Bronchial epithelial cell (primary cell): ENCODE measurements at regions not wholly inside any gene's neighbourhood (a gene's known extent, or its start where the extent isn't known, plus 50 kb on each side); places are given as distances from the start of the nearest gene placed in this dataset.

Experiments used
- DNase-seq: peaks from one replicate; pipeline ENCODE4 v3.0.0-alpha.2; 2010; ENCODE audit warnings: low read depth
- FAIRE-seq: peaks from 2 replicates; lab custom pipeline; 2011; peaks lifted over from hg19 to GRCh38; lab: Jason Lieb, UNC
- H3K27me3 ChIP-seq: 2 replicates; pipeline ENCODE4 v1.5.1; 2011; ENCODE audit warnings: low read length; ENCODE audit not compliant: control insufficient read depth, insufficient read depth
- H3K36me3 ChIP-seq: 2 replicates; pipeline ENCODE4 v1.5.1; 2011; ENCODE audit warnings: low read length; ENCODE audit not compliant: control insufficient read depth, insufficient read depth
- H3K4me3 ChIP-seq: 2 replicates; pipeline ENCODE4 v1.5.1; 2011; ENCODE audit warnings: mild to moderate bottlenecking, low read depth, low read length, control low read depth
- TF ChIP-seq, protein P1 (sequence below): IDR thresholded peaks from 2 replicates; pipeline ENCODE4 v1.5.1; 2011; ENCODE audit warnings: mild to moderate bottlenecking, moderate library complexity, low read length, control low read depth, inconsistent platforms; ENCODE audit not compliant: insufficient read depth, severe bottlenecking

DNA sequence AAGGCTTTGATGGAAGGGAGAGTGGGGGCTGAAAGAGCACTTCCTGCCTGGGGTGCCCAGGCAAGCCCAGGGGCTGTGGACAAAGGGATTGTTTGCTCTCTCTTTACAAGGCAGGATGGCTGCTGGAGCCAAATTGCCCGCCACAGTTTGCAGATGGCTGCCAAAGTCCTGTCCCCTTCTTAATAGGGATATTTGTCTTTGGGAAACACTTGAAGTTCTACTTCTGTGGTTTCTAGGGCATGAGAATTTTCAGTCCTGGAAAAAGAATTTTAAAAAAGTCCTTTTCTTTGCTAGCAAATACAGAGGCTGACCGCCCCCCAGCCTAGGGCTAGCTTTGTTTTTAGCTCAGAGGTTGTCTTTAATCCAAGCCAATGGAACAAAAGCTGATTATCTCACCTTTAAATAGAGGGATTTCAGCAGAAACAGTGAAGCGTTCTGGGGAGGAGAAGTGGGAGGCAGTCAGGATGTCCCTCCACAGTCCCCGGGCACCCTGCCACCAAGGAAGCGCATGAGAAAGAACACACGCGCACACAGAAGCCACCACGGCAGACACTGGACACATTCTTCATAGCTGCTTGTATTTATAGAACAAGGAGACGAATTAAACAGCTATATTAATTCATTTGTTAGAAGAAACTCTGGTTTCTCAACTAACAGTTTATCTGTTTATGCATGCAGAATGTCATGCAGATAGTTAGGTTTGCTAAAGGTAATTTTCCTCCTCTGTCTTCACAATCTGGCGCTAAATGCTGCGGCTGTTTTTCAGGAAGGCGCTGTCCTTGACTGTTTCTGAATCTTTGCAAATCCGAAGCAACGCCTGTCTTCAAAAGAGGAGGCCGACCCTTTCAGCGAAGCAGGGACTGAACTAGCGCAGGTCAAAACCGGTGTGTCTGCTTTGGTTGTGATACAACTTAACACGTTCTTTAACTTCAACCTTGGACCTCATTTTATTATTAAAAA, 736.9 kb downstream of the QKI start:
- no peak for DNase-seq

DNA sequence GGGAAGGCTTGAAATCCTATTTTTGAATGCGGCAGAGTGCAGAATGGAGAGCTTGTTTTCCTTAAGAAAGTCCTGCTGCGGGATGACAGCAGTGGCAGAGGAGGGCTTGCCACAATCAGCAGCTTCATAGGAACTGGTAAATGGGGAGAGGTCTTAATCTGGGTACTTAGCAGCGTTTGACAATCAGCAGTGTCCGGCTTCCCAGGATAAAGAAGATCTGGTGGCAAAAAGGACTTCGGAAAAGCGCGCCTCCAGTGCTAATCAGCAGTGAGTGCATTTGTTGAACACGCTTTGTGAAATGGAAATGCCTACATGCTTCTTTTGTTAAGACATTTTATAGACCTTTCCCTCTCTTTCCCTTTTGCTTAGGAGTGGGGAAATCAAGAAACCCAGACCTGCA, 735.7 kb downstream of the QKI start:
- TF ChIP-seq, protein P1, sequence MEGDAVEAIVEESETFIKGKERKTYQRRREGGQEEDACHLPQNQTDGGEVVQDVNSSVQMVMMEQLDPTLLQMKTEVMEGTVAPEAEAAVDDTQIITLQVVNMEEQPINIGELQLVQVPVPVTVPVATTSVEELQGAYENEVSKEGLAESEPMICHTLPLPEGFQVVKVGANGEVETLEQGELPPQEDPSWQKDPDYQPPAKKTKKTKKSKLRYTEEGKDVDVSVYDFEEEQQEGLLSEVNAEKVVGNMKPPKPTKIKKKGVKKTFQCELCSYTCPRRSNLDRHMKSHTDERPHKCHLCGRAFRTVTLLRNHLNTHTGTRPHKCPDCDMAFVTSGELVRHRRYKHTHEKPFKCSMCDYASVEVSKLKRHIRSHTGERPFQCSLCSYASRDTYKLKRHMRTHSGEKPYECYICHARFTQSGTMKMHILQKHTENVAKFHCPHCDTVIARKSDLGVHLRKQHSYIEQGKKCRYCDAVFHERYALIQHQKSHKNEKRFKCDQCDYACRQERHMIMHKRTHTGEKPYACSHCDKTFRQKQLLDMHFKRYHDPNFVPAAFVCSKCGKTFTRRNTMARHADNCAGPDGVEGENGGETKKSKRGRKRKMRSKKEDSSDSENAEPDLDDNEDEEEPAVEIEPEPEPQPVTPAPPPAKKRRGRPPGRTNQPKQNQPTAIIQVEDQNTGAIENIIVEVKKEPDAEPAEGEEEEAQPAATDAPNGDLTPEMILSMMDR: no peak
- Histone ChIP-seq H3K4me3 (no peak overlapping the region), H3K36me3 (no peaks in the 10 kb centered on the region), H3K27me3 (no peaks in the 10 kb centered on the region)
- DNase-seq: no peak
- FAIRE-seq: no peak

More for the DNA sequence above, 736.9 kb downstream of the QKI start:
- Histone ChIP-seq H3K36me3 (no peaks in the 10 kb centered on the region), H3K4me3 (no peak overlapping the region), H3K27me3 (no peaks in the 10 kb centered on the region)
- FAIRE-seq: no peak
- TF ChIP-seq, protein P1: no peak

DNA sequence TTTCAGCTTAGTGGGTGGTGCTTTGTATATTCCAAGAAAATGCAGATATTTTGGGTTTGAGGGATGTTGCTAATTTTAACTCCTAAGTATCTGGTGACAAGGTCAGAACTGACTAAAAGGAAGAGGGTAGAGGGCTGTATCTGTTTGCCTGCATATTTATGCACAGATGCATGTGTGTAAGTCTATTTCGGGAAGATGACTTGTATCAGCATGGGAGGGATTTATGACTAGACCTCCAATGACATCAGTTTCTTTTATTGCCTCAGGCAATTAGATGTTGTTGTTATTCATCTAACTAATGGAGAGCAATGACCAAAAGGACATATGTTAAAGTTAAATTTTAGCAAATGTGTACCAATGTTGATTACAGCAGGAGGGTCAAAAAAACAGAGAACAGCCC, 734.3 kb downstream of the QKI start:
- DNase-seq (no peak), FAIRE-seq (no peak)
- TF ChIP-seq, protein P1: no peak
- Histone ChIP-seq H3K4me3 (no peak overlapping the region), H3K36me3 (no peaks in the 10 kb centered on the region), H3K27me3 (no peaks in the 10 kb centered on the region)

DNA sequence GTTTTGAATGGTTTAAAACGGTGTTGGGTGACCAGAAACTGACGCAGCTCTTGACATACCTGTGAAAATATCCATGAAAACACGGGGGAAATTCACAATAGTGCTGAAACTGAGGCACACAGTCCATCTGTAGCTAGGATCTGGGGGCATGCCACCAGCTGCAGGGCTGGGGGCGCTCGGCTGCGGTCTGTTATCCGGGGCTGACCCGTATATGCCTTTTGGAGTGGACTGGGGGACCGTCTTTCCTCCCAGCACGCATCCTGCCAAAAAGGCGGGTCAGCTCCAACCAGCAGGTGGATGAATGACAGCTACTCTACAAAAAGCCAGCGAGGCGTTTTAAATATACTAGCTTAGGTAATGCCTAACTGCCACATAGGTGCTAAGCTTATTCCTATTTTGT, 729.8 kb downstream of the QKI start:
- no peak for DNase-seq
- no peak for FAIRE-seq
- Histone ChIP-seq H3K27me3 (no peaks in the 10 kb centered on the region), H3K4me3 (no peak overlapping the region), H3K36me3 (no peaks in the 10 kb centered on the region)
- TF ChIP-seq, protein P1: no peak

DNA sequence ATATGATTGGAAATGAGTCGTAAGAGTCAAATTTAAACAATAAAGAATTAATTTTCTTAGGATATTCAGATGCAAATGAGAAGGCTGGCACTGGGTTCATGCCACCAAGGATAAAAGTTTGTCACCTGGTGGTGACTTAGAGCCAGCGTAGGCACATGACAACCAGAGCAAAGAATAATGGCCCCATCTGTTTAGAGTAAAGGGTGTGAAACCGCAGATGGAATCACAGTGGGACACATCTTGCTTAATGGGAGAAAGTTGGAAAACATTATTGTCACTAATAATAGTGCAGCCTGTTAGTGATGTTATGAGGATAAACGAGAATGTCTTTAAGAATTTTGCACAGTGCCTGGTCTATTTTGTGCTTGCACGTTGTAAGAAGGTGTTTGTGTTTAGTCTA, 727.8 kb downstream of the QKI start:
- Histone ChIP-seq H3K36me3 (no peaks in the 10 kb centered on the region), H3K4me3 (no peak overlapping the region), H3K27me3 (no peaks in the 10 kb centered on the region)
- DNase-seq (no peak), FAIRE-seq (no peak)
- TF ChIP-seq, protein P1: no peak
